DMS 273 (cell line): ENCODE measurements at regions not wholly inside any gene's neighbourhood (a gene's known extent, or its start where the extent isn't known, plus 50 kb on each side); places are given as distances from the start of the nearest gene placed in this dataset.

ENCODE experiments used
- DNase-seq: peaks from one replicate; lab custom pipeline; 2025; ENCODE audit not compliant: unreplicated experiment; lab: John Stamatoyannopoulos, UW

DNA sequence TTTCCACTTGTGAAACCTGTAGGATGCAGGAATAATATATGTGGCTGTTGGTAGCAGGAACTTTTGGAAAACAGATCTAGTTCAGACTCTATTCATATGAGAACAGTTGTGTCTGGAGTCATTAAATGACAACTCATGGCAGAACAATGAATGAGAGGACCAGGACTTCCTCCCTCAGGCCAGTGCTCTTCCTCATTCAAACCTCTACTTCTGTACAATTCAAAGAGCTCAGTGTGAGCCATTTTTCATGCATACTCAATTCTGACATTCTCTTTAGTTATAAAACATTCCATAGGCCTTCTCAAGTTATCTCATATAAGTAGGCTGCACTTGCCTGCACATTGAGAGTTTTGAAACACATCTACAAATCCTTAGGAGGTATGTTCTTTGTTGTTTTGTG, 1526.6 kb upstream of the FLRT2 start:
- no peak for DNase-seq

DNA sequence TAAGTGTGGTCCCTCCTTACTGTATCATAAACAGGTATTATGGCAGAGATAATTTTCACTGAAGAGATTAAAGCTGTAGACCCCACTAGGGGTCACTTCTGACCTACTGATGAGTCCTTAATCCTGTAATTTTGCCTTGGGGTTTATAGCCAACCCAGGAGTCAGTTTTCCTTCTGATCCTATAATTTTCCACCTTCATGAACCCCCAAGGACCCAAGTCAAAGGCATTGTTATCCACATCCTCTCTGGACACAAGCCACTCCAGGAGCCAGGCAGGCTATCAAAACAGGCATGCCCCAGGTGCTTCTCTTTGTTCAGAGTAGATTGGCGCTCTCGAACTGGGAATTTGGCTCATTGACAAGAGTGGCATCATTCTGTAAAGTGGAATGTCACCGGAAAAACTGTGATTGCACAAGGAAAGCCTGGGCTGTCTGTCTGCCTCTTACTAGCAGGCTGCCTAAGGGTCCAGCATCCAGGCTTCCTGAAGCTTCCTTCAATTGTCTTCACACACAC, 1523.2 kb upstream of the FLRT2 start:
- no peak for DNase-seq

DNA sequence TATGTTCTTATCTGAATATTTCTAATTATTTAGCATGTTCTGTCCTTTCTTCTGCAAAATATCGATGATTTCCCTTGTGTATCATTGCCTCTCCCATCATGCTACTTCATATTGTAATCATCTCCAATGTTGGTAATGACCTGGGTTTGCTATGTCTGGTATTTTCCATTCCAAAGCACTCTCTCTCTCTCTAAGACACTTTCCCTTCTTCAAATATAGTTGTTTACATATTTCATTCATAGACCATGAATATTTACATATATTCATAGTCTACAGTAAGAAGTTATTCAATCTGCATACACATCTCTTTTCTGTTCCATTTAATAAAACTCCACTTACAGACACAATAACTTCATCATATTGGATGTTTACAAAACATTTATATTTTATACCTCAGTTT, 1516.5 kb upstream of the FLRT2 start:
- no peak for DNase-seq

DNA sequence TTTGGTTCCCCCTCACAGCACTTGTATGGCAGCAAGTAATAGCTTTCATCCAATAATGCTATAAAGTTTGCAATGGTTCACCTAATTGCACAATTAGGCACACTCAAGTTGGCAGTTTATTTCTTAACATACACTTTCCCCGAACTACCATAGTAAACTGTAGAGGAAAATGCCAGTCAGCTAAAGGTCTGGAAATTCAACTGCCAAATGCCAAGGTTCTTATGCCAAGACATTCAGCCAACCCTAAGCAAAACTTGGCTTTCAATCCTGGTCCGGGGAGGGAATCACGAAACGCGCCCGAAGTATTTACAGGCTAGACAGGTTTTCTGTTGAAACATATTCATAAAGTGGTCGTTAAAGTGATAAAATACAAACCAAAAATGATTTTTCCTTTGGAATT, 1512.4 kb upstream of the FLRT2 start:
- no peak for DNase-seq

DNA sequence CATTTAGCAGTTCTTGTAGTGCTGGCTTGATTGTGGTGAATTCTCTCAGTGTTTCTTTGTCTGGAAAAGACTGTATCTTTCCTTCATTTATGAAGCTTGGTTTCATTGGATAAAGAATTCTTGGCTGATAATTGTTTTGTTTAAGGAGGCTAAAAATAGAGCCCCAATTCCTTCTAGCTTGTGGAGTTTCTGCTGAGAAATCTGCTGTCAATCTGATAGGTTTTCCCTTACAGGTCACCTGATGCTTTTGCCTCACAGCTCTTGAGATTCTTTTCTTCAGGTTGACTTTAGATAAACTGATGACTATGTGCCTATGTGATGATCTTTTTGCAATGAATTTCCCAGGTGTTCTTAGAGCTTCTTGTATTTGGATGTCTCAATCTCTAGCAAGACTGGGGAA, 1508.5 kb upstream of the FLRT2 start:
- no peak for DNase-seq

DNA sequence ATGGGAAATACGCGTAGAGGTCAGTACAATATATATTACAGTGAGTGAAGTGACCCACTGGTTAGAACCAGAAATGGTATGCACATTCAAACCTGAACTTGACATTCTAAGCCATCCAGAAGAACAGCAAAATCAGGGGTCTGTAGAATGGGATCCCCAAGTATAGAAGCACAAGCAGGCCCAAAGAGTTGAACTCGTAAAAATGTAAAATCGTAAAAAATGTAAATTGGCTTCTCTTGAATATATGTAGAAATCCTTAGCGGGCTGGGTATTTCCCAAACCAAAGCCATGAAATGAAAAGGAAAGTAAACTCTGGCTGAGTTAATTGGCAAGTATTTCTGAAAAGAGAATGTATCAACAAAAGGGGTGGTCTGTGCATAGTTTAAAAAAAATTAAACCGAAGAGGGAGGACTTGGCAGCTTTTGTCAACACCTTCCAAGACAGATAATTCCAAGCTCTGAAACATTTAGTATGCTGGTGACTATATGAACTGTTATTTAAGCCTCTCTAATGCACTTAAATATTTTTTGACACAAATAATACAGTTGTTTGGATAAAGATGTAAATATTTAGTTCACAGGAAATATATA, 1505.6 kb upstream of the FLRT2 start:
- DNase-seq = no peak

DNA sequence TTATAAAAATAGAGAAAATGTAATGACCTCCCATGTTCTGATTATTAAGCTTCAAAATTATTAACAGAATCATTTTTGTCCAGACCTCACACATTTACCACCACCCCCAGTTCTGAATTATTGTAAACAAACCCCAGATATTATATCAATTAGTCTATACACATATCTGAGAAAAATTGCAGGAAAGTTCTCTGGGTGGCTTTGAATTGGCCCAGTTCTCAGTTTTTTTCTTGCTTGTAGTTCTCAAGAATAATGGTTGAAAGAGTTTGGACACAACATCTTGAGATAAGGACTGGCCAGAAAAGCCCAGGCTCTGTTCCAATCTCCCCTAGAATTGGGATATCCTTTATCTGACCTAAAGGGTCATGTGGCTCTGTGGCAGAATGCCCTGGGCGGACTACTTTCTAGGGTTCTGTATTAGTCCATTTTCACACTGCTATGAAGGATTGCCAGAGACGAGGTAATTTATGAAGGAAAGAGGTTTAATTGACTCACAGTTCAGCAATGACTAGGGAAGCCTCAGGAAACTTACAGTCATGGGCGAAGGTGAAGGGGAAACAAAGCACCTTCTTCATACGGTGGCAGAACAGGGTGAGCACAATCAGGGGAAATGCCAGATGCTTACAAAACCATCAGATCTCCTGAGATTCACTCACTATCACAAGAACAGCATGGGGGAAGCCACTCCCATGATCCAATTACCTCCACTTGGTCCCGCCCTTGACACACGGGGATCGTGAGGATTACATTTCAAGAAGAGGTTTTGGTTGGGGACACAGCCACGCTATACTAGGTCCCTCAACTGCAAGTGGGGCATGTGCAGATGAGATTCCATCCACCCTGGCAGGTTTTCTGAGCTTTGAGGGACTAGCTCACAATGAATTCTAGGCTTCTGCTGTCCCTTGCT, 1504.6 kb upstream of the FLRT2 start:
- no peak for DNase-seq

DNA sequence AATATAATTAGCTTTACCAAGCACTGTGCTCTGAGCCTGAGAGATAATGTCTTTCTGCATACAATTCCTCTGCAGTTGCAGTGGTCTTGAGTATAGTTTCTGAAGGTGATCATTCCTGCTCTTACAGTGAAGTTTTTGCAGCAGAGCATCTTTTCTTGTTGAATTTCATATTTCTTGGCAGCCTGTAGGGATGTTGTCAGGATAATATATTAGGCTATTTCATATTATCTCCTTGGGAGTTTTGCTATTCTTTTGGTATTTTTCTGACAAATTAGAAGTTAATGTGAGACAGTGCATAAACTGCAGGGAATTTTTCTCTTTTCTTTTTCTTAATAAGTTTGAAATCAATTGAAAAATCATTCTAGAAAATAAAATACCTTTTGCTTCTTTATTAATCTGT, 1502.6 kb upstream of the FLRT2 start:
- no peak for DNase-seq

DNA sequence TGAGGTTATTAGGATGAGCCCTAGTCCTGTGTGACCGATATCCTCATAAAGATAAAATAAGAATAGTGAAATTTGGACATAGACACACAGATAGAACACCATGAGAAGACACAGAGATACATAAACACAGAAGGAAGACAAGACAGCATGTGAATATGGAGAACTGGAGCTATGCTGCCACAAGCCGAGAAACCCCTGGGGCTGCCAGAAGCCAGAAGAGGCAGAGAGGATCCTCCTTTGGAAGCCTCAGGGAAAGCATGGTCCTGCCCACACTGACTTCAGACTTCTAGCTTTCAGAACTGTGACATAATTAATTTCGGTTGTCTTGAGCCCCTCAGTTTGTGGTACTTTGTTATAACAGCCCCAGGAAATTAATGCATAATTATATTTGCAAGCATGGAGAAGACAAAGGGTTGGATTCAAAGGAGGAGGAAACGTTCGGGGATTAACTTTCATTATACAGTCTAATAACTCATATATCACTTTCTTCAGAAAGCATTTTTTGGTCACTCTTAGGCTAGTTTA, 1501.8 kb upstream of the FLRT2 start:
- DNase-seq = no peak

DNA sequence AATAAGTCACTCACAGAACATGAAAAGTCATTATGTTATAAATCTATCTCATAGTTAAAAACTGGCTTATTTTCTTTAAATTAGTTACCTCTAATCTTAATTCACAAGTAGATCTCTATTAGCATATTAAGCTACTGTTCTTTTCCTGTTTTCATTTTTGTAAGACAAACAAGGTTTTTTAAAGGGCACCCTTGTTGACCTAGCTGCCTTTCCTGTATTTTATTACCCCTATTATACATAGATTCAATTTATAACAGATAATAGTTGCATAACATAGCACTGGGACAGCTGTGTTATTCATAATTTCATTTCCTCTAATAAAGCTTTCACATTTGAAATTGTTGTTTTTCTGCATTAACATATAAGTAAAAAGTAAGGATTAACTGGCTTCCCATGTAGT, 1500.7 kb upstream of the FLRT2 start:
- DNase-seq = no peak

DNA sequence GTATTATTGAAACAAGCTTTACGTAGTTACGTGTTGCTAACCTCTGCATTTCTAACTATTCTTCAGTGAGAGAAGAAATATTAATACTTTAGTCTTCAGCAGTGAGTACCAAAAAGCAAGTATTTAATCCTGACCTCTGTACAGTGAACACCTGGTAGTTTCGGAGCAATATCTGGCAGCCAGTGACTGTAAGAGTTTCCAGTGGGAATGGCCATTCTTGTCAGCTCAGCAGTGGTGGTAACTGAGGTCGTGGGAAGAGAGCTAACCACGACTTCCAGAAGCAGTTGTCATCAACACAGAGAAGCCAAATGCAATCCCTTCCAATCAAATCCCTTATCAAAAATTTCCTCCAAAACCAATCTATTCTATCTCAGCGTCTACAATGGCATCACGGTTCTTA, 1500.2 kb upstream of the FLRT2 start:
- DNase-seq = no peak

DNA sequence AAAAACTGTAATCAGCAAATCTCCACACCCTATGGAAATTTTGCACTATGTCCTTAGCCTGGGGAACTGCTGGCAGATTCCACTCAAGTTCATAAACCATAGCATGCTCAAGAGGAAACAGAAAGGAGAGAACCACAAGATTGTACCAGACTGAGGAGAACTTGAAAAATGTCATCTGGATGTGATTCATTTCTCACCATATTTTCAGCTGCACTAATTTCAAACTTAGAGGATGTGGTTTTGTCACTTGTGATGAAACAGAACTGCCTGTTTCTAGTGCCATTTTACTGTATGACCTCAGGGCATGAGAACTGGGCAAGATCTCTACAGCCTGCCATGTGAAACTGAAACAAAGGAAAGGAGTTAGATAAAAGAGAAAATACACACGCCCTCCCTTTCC, 1493.1 kb upstream of the FLRT2 start:
- DNase-seq = no peak

DNA sequence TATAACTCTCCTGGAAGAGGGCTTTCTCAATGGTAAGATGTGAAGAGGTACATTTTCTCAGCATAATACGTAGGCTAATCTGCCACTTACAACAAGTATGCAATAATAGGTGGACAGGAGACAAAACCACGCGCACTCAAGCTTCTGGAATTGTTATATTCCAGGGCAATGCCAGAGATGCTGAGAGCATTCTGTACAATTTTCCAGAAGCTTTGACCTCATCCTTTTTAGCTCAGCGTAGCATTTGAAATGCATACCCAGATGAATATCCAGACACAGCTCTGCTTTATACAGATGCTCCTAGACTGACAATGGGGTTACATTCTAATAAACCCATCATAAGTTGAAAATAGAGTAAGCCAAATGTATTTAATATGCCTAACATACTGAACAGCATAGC, 1492.4 kb upstream of the FLRT2 start:
- no peak for DNase-seq

DNA sequence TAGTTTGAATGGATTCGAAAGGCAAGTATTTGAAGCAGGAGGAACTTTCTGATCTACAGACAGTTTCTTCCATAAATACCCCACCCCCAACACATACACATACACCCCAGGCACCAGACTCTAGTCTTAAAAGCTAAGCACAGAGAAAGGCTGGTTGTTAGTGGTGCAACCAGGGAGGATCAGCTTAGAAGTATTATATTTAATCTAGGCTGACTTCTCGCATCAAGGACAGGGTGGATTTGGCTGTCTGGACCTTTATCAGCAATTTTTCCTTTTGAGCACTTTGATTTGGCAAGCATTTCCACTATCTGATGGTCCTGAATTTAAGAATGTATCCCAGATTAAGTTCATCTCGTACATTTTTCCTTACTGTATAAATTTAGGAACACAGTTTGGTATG, 1489.8 kb upstream of the FLRT2 start:
- DNase-seq = no peak

DNA sequence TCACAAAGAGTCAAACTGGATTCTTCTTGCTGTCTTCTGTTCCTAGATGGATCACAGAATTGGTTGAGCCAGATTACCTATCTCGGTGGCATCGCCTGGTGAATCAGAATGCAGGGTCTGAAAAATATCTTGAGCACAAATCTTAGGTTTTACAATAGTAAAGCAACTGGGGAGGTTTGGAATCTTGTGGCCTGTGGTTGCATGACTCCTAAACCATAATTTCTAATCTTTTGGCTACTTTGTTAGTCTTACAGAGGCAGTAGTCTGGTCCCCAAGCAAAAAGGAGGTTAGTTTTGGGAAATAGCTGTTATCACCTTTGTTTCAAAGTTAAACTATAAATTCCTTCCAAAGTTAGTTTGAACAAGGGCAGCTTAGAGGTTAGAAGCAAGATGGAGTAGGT, 1488.5 kb upstream of the FLRT2 start:
- no peak for DNase-seq

DNA sequence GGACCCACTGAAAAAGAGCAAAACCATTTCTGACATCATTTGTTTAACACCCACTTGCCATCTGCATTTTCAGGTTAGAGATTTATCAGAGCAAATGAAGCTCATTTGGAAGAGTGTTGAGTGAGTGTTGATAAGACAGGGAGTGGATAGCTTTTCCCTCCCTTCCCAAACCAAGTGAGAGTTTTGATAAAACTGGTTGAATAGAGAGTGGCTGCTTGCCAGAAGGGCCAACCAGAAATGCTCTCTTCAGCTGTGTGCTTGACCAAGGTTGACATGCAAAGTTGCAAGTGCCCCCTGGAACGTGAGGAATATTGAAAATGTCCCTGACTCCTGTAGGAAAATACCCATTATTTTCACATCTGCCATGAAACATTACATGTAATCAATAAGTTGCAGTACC, 1487.0 kb upstream of the FLRT2 start:
- no peak for DNase-seq

DNA sequence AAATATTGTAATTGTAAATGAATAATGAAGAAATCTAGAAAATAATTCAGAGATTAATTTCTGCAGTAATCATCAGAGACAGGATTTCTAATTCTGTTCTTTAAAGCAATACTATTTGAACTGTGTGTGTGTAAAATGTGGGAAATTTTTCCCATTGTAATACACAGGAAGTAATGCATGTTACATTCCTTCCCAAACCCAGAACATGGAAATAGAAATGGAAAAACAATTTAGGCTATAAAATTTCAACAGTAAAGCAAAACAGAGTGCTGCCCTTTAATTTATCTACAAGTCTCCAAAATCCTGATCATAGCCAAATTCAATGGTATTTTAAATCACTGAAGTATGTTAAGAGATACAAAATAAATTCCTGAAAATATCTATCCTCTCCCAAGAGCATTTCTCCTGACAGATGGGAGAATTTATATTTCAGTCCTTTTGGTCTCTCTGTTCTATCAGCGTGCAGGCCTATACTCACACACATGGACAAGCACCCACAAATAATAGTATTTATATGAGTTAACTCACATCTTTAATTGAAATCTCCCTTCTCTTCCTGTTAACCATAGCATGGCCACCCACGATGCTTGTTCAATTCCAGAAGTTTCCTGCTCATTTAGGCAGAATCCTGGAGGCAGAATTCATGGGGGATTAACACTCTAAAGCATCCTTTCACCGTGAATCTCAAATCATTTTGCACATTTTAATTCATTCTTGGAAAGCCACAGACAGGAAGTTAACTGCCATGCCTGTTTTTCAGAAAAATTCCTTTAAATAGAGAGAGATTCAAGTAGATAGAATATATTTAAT, 1465.4 kb upstream of the FLRT2 start:
- DNase-seq = no peak

DNA sequence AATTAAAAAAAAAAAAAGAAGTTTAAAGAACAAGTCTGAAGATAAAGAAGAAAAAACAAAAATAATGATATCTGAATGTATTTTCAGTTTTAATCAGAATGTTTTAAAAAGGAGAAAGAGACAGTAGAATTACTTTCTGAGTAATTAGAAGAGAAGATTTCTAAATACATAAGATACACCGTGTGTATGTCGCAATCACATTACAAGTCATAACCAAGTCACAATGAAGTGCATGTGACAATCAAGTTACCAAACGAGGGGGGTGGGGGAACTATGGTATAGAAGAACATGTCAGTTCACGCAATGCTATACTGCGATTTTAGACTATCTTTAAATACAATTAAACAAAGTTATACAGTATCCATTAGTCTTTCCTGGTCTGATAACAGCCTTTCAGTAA, 1464.1 kb upstream of the FLRT2 start:
- DNase-seq = no peak

DNA sequence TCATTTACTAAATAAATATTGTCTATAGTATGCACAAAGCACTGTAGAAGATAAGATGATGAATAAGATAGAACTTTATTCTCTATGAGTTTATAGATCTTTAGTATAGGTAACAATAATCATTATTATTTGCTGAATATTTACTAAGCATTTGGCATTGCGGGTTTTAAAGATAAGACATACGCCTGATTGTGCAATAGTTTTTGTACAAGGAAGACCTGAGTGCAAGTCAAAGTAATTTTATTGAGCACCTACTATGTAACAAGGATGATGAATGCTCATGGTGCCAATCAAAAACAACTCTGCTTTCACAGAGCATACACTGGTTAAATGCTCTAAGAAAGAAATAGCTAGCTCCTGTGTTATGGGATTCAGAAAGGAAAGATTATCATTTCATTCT, 1461.7 kb upstream of the FLRT2 start:
- no peak for DNase-seq

DNA sequence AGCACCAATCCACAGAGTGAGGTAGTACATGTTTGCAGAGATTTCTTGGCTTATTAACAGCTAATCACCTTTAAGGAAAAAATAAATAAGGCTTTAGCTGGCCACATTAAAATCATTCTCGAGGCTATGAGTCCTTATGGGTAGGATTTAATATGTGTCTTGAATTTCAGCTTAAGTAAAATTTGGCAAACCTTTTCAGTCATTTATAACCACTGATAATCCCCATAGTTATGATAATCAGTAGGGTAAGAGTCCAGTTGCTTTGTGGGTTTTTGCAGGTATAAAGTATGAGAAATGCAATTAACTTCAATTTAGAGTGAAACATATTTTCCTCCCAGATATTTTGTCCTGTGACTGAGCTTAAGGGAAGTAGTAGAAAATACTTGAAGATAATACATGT, 1458.9 kb upstream of the FLRT2 start:
- DNase-seq = no peak

DNA sequence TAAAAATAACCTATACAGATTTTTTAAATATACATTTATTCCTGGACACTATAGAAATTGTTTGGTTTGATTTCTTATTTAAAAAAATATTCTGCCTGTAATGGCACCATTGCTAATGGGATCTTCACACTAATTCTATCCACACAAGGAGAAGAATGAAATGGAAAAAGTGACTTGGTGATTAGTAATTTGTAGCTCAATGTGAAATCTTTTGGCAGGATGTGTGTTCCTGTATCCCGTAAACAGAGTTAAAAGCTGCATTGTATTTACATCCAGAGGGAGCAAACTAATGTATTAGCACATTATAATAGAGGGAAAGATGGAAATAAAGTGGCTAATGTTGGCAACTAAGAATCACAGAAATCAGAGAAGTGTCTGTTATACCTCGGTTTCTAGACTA, 1455.3 kb upstream of the FLRT2 start:
- DNase-seq = no peak

DNA sequence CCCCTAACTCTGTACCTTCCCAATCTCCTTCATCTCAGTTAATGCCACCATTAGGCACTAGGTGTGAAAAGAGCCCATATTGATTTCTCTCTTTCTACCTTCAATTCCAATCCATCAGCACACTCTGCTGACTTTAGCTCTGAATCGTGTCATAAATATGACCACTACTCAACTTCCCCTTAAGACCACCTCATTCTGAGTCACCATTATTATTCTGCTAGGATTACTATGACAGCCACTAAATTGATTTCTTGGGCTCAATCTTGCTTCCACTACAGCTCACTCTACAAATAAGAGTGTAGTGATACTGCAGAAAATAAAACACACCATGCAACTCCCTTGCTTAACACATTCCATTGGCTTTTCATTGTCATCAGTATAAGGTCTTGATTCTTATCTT, 1449.0 kb upstream of the FLRT2 start:
- DNase-seq = no peak
